Heart left ventricle (tissue), 16 donors: ENCODE measurements at regions not wholly inside any gene's neighbourhood (a gene's known extent, or its start where the extent isn't known, plus 50 kb on each side); places are given as distances from the start of the nearest gene placed in this dataset.

Source experiments
- ATAC-seq, 4 donors: fragments of 200-7000 bp; cut with Tn5 transposase; one replicate each; pipeline ENCODE4 v1.9.1; 2020 to 2022; ENCODE audit warnings: moderate library complexity in 4 of 4, mild to moderate bottlenecking in 3 of 4, moderate number of reproducible peaks in 1 of 4
- DNase-seq, 5 donors: peaks; one replicate each; pipeline ENCODE4 v3.0.0-alpha.2; 2020
- H3K27ac ChIP-seq, 12 donors: fragments of 200-600 bp; sonication (generic) in 4 of 12; one replicate each; pipeline versions ENCODE4 v1.5.0 to v1.8.0; 2016 to 2022; ENCODE audit warnings: mild to moderate bottlenecking in 2 of 12
- H3K27me3 ChIP-seq, 9 donors: fragments of 200-600 bp; sonication (generic) in 2 of 9; one replicate each; pipeline versions ENCODE4 v1.5.1 to v1.8.0; 2016 to 2022; ENCODE audit warnings: mild to moderate bottlenecking in 3 of 9
- H3K36me3 ChIP-seq, 9 donors: fragments of 200-600 bp; sonication (generic) in 2 of 9; one replicate each; pipeline versions ENCODE4 v1.5.0 to v1.8.0; 2018 to 2022; ENCODE audit warnings: mild to moderate bottlenecking in 2 of 9
- H3K4me1 ChIP-seq, 12 donors: fragments of 200-600 bp; sonication (generic) in 4 of 12; one replicate each; pipeline versions ENCODE4 v1.5.0 to v1.8.0; 2016 to 2022; ENCODE audit warnings: mild to moderate bottlenecking in 3 of 12
- H3K4me3 ChIP-seq, 12 donors: fragments of 200-600 bp; sonication (generic) in 4 of 12; one replicate each; pipeline versions ENCODE4 v1.5.0 to v1.8.0; 2017 to 2022; ENCODE audit warnings: mild to moderate bottlenecking in 9 of 12, moderate library complexity in 4 of 12
- H3K9me3 ChIP-seq, 12 donors: fragments of 200-600 bp; sonication (generic) in 4 of 12; one replicate each; pipeline versions ENCODE4 v1.5.0 to v1.8.0; 2016 to 2022; ENCODE audit warnings: mild to moderate bottlenecking in 1 of 12
- POLR2A ChIP-seq, 2 donors: fragments of 450-650 bp; IDR thresholded peaks; one replicate each; pipeline ENCODE4 v1.6.1; 2017; ENCODE audit warnings: antibody characterized with exemption in 2 of 2, mild to moderate bottlenecking in 2 of 2, moderate library complexity in 2 of 2
- WGBS, 4 donors: extraction: QIAGEN DNeasy Blood & Tissue Kit in 2 of 4; methylation state at CpG; one replicate each; pipeline versions ENCODE4 v1.1.5 to v1.1.7; 2013 to 2018; 5-methylcytosine and 5-hydroxymethylcytosine counted together
- intact Hi-C, 10 donors: fragments of 100-400 bp; cut with DNase I; formaldehyde crosslinking; loops; one replicate each; pipeline versions ENCODE4 v1.11.1 to v1.14.2; 2022
- TF ChIP-seq, protein P1 (sequence below), 12 donors: fragments of 200-600 bp; sonication (generic) in 4 of 12; IDR thresholded peaks; one replicate each; pipeline versions ENCODE4 v1.5.0 to v1.8.0; 2018 to 2022; ENCODE audit warnings: antibody characterized with exemption in 12 of 12, mild to moderate bottlenecking in 5 of 12
- donor health status: ischemic (EF 13 %, LVEDD 7.1; RV severe dilation, severe dysfunction).
- donor health status: healthy with polysubstance abuse.
- donor health status: DM: no; HTN: yes; CAD: no.
- donor health status: DM: no; HTN: no; CAD: no.
- donor health status: ischemic (EF 25% LVEDD 6.9; RV normal size, moderate dysfunction).
- donor health status: ischemic (EF 25% LVEDD 5.7; RV mildly dilated, moderate dysfunction).
- donor health status: healthy.
- donor health status: DM: yes; HTN: yes; CAD: no.
- donor health status: ischemic (EF 35%, LVEDD 5.7; RV mildly dilated, moderate dysfunction).
- donor health status: nonischemic (EF 11% LVEDD 7.7; RV severe dilation, severe dysfunction).
- donor health status: DM: yes; HTN: yes; CAD: no.
- donor health status: PGD.
- donor health status: ischemic (EF 29% LVEDD 5.4; RV normal size, mild dysfunction).
- donor health status: nonischemic (EF 23%, LVEDD 6.1; RV moderate dilation, normal function).

DNA sequence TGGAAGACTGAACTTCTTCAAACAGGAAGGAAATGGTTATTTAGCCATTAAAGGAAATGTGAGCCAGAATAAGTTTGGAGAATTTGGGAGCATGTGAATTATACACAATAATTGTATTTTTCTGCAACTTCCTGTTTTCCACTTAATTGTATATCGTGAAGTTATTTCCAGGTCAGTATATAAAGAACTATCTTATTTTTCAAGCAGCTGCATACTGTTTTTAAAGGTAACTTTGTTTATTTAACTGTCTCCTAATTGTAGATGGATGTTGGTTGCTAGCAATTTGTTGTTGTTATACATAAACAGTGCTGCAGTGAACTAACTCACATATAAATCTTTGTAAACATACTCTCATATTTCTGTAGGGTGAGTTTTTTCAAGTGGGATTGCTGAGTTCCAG is 180.3 kb downstream of the HLX start:
- H3K4me3 ChIP-seq: no peak overlapping the region
- intact Hi-C loops: no loop called here
- H3K27me3 ChIP-seq: no peaks in the 10 kb centered on the region
- ATAC-seq (no peak), DNase-seq (no peak)
- no peak overlapping the region for H3K27ac ChIP-seq
- peaks cover 0 to 6% (median 0%) of the 10 kb centered on the region in 12 donors for H3K9me3 ChIP-seq
- TF ChIP-seq POLR2A (IDR thresholded peaks at IDR 0.05): no peak
- TF ChIP-seq, protein P1, sequence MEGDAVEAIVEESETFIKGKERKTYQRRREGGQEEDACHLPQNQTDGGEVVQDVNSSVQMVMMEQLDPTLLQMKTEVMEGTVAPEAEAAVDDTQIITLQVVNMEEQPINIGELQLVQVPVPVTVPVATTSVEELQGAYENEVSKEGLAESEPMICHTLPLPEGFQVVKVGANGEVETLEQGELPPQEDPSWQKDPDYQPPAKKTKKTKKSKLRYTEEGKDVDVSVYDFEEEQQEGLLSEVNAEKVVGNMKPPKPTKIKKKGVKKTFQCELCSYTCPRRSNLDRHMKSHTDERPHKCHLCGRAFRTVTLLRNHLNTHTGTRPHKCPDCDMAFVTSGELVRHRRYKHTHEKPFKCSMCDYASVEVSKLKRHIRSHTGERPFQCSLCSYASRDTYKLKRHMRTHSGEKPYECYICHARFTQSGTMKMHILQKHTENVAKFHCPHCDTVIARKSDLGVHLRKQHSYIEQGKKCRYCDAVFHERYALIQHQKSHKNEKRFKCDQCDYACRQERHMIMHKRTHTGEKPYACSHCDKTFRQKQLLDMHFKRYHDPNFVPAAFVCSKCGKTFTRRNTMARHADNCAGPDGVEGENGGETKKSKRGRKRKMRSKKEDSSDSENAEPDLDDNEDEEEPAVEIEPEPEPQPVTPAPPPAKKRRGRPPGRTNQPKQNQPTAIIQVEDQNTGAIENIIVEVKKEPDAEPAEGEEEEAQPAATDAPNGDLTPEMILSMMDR (IDR thresholded peaks at IDR 0.05): no peak
- H3K4me1 ChIP-seq: no peaks in the 10 kb centered on the region
- no peaks in the 10 kb centered on the region for H3K36me3 ChIP-seq
- 49 to 62% (median 56%) methylated on average over 1 of the region's 1 CpG for WGBS, 4 donors

DNA sequence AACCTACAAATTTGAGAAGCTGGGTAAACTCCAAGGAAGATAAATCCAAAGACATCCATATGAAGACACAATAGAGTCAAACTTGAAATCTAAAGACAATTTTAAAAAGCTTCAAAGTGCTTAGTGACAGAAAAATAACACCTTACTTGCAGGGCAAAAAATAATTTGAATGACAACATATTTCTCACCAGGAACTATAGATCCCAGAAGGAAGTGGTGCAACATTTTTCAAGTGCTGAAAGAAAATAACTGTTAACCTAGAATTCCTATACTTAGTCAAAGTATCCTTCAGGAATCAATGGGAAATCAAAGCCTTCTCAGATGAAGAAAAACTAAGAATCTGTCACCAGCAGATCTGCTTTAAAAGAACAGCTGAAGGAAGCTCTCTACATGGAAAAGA is 184.4 kb downstream of the HLX start:
- ATAC-seq: no peak
- Histone ChIP-seq H3K27ac (no peak overlapping the region), H3K27me3 (no peaks in the 10 kb centered on the region), H3K4me3 (no peak overlapping the region), H3K9me3 (peaks cover 0 to 6% (median 0%) of the 10 kb centered on the region in 12 donors), H3K4me1 (peaks cover 0 to 4% (median 0%) of the 10 kb centered on the region in 12 donors), H3K36me3 (no peaks in the 10 kb centered on the region)
- no peak for TF ChIP-seq POLR2A (IDR thresholded peaks at IDR 0.05)
- TF ChIP-seq, protein P1 (IDR thresholded peaks at IDR 0.05): no peak
- intact Hi-C loops: no loop called here
- DNase-seq: no peak

DNA sequence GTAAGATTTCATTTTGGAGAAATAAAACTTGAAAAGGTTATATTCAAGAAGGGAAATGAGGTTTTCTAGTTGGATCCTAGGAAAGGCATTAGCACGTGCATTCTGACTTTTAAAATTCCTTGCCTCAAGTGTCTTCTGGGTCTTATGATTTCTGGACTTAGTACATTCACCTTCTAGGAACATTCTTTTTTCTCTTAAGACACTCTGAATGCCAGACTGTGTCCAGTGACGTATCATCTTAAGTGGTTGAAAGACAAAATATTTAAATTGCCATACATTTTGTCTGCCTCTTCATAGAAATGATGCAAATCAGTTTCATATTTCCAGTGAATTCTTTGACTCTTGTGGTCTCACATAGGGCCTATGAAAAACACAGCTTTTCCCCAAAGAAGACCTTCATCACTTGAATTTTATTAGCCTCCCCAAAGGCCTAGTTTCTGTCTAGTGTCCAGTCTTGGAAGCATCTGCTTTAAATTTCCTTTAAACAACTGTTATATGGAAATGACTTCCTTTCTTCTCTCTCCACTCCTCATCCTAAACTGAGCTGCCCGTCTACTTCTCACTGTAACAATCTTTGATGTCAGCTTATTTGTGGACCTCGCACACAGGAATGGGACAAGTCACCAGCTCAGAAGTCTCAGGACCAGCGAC is 187.2 kb downstream of the HLX start:
- H3K36me3 ChIP-seq: no peaks in the 10 kb centered on the region
- WGBS, 4 donors: 85 to 87% (median 86%) methylated on average over 5 of the region's 5 CpGs
- peaks cover 0 to 6% (median 0%) of the 10 kb centered on the region in 12 donors for H3K9me3 ChIP-seq
- ATAC-seq: no peak
- no peaks in the 10 kb centered on the region for H3K27me3 ChIP-seq
- no peak overlapping the region for H3K4me3 ChIP-seq
- intact Hi-C loops: no loop called here
- peaks cover 0 to 25% (median 0%) of the 10 kb centered on the region in 12 donors for H3K4me1 ChIP-seq
- TF ChIP-seq POLR2A (IDR thresholded peaks at IDR 0.05): no peak
- TF ChIP-seq, protein P1 (IDR thresholded peaks at IDR 0.05): no peak
- no peak overlapping the region for H3K27ac ChIP-seq
- DNase-seq: no peak

DNA sequence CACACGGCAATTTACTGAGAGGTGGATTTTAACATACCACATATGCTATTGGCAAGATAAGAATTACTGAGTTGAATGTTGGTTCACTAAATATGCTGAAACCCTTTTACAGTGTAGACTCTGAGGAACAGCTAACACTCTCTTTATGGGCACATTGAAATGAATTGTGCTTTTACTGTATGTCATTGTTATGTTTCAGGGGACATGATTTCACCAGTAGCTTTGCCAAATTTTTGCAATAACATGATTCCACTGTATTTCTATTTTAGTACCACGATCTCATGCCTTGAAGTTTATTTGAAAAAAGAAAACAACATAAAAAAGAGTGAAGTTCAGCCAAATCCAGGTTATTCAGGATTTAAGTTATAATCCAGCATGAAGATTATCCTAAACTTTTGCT is 188.5 kb downstream of the HLX start:
- ATAC-seq (no peak), DNase-seq (no peak)
- 58 to 68% (median 61%) methylated on average over 2 of the region's 2 CpGs for WGBS, 4 donors
- no peaks in the 10 kb centered on the region for H3K36me3 ChIP-seq
- no peak overlapping the region for H3K27ac ChIP-seq
- H3K27me3 ChIP-seq: no peaks in the 10 kb centered on the region
- H3K4me3 ChIP-seq: no peak overlapping the region
- TF ChIP-seq POLR2A (IDR thresholded peaks at IDR 0.05): no peak
- TF ChIP-seq, protein P1 (IDR thresholded peaks at IDR 0.05): no peak
- peaks cover 0 to 6% (median 0%) of the 10 kb centered on the region in 12 donors for H3K9me3 ChIP-seq
- intact Hi-C loops: no loop called here
- H3K4me1 ChIP-seq: peaks cover 0 to 37% (median 0%) of the 10 kb centered on the region in 12 donors
